Ishikawa (cell line): ENCODE measurements at regions not wholly inside any gene's neighbourhood (a gene's known extent, or its start where the extent isn't known, plus 50 kb on each side); places are given as distances from the start of the nearest gene placed in this dataset.

Experiments used
- CEBPB ChIP-seq: IDR thresholded peaks from 2 replicates; pipeline ENCODE4 v1.6.1; 2012
- CREB1 ChIP-seq: IDR thresholded peaks from 2 replicates; pipeline ENCODE4 v1.6.1; 2012; ENCODE audit warnings: low read depth
- EGR1 ChIP-seq: IDR thresholded peaks from 2 replicates; pipeline ENCODE4 v1.6.1; 2012
- EP300 ChIP-seq: IDR thresholded peaks from 2 replicates; pipeline ENCODE4 v1.6.1; 2012; ENCODE audit warnings: borderline replicate concordance
- FOXM1 ChIP-seq: IDR thresholded peaks from 2 replicates; pipeline ENCODE4 v1.6.1; 2012; ENCODE audit warnings: low read depth, borderline replicate concordance
- NFIC ChIP-seq: IDR thresholded peaks from 2 replicates; pipeline ENCODE4 v1.6.1; 2012
- RAD21 ChIP-seq: IDR thresholded peaks from 2 replicates; pipeline ENCODE4 v1.6.1; 2012; ENCODE audit warnings: low read depth
- REST ChIP-seq: IDR thresholded peaks from 2 replicates; pipeline ENCODE4 v1.6.1; 2012; ENCODE audit warnings: low read depth, mild to moderate bottlenecking
- TAF1 ChIP-seq: IDR thresholded peaks from 2 replicates; pipeline ENCODE4 v1.6.1; 2012; ENCODE audit warnings: low read depth, mild to moderate bottlenecking
- TCF12 ChIP-seq: IDR thresholded peaks from 2 replicates; pipeline ENCODE4 v1.6.1; 2012; ENCODE audit warnings: low read depth
- TEAD4 ChIP-seq: IDR thresholded peaks from 2 replicates; pipeline ENCODE4 v1.6.1; 2012
- YY1 ChIP-seq: IDR thresholded peaks from 2 replicates; pipeline ENCODE4 v1.6.1; 2012; ENCODE audit warnings: low read depth
- ZBTB7A ChIP-seq: IDR thresholded peaks from 2 replicates; pipeline ENCODE4 v1.6.1; 2012; ENCODE audit warnings: low read depth
- TF ChIP-seq, protein P1 (sequence below): IDR thresholded peaks from 2 replicates; pipeline ENCODE4 v1.6.1; 2012
- TF ChIP-seq, protein P2 (sequence below): IDR thresholded peaks from 2 replicates; pipeline ENCODE4 v1.6.1; 2012

GRCh38 chr9:129276486-129277230 lies 98.6 kb upstream of the IER5L start:
- TF ChIP-seq EP300 (no peak), RAD21 (no peak), REST (no peak), TAF1 (no peak), TCF12 (no peak)
- TF ChIP-seq, protein P1, sequence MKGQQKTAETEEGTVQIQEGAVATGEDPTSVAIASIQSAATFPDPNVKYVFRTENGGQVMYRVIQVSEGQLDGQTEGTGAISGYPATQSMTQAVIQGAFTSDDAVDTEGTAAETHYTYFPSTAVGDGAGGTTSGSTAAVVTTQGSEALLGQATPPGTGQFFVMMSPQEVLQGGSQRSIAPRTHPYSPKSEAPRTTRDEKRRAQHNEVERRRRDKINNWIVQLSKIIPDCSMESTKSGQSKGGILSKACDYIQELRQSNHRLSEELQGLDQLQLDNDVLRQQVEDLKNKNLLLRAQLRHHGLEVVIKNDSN, result no peak

DNA sequence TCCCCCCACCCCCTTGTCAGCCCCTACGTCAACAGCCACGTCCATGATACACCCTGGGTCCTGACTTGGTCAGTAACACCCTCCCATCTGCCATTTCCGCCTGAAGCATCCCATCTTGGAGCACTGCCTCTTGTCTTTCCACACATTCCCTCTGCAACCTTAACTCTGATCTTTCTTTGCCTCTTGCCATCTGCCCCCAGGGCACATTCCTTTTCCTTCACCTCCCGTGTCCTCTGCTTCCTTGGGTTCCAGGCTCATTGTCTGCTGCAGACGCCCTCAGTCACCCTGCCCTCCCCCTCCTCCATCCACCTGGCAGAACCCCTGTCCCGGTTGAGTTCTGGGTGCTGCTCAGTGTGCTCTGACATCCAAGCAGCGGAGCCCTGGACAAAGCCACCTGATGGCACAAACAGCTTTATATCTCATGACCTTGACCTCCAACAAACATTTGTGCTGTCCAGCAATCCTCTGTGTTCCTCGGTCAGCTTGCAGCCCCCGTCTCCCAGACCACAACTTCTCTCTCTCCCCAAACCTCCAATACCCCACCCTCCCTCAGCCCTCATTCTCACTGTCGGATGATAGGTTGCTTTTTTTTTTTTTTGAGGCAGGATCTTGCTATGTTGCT lies 97.7 kb upstream of the IER5L start:
- no peak for TF ChIP-seq TEAD4
- TF ChIP-seq RAD21, result no peak
- no peak for TF ChIP-seq TCF12
- no peak for TF ChIP-seq EP300
- no peak for TF ChIP-seq YY1
- TF ChIP-seq ZBTB7A, result no peak
- no peak for TF ChIP-seq NFIC
- no peak for TF ChIP-seq TAF1
- TF ChIP-seq FOXM1, result no peak
- TF ChIP-seq REST, result no peak
- TF ChIP-seq, protein P2, sequence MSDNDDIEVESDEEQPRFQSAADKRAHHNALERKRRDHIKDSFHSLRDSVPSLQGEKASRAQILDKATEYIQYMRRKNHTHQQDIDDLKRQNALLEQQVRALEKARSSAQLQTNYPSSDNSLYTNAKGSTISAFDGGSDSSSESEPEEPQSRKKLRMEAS, result no peak
- TF ChIP-seq CEBPB, result no peak
- TF ChIP-seq EGR1, result no peak
- TF ChIP-seq, protein P1, result no peak
- no peak for TF ChIP-seq CREB1

DNA sequence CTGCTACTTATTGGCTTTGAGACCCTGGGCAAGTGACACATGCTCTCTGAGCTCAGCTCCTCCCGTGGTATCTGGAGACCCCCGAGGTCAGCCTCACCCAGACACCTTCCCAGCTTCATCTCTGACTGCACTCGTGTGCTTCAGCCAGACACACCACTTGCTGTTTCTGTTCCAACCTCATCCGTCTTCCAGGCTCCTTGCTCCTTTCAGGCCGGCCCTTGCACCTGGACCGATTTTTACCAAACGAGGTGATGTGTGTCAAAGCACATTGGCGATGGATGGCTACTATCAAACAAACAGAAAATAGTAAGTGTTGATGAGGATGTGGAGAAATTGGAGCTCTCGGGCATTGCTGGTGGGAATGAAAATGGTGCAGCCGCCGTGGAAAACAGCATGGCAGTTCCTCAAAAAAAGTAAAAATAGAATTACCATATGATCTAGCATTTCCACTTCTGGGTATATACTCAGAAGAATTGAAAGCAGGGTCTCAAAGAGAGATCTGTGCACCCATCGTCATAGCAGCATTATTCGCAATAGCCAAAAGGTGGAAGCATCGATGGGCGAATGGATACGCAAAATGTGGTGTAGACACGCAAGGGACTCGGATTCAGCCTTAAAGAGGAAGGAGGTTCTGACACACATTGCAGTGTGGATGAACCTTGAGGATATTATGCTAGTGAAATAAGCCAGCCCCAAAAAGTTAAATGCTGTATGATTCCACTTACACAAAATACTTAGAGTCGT lies 96.1 kb upstream of the IER5L start:
- TF ChIP-seq TCF12 (no peak), CEBPB (no peak), RAD21 (no peak), CREB1 (no peak), TEAD4 (no peak), EP300 (no peak), FOXM1 (no peak), TAF1 (no peak), REST (no peak), ZBTB7A (no peak), NFIC (no peak), EGR1 (no peak)
- TF ChIP-seq, protein P2, result no peak
- TF ChIP-seq, protein P1, result no peak
